HUDEP-2 (cell line): ENCODE measurements at regions not wholly inside any gene's neighbourhood (a gene's known extent, or its start where the extent isn't known, plus 50 kb on each side); places are given as distances from the start of the nearest gene placed in this dataset.
"Not testable (repeated sequence)": the region's sequence is repeated elsewhere in the genome, so short reads cannot be mapped to it uniquely, and the experiment has no call there.

Experiments used
- DNase-seq, 76 experiments: peaks; one replicate each; lab custom pipeline; 2025; ENCODE audit not compliant: unreplicated experiment in 76 of 76; lab: John Stamatoyannopoulos, UW

DNA sequence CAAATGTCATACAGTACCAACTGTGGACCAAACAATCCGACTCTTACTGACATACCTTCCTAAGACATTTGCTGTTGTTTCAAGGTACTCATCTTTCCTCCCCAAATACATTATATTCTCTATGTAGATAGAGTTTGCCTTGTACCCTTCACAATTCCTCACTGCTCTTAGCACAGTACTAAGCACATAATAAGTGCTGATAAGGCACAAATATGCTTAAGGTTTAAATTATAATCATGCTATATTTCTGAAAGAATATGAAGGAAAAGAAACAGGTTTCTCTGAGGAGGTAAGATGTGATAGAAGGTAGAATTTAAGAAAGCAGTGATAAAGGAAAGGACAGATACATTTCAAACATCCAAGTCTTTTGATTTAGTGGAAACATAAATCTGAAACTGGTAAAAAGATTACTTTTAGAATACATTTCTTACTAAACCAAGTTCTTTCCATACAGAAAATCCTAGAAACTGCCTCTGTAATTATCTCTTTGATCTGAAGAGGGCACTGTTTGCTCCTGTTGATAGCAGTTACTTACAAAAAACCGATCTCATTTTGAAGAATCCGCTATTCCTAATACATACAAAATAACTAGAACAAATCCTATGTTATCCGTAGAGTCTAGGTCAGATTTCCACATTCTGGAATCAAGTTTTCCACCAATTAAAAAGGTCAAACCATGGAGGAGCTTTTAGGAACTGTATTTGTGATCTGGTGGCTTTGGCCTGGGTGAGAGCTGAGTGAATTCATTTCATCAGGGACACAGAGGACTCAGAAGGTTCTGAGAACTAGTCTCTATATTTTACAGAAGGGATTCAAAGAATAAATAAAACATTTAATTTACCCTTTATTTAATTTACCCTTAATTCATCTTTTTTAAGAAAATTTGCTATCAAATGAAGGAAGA, 311.9 kb downstream of the DAD1 start:
- DNase-seq = peak in 2 of 76 experiments; percentile 2 to 13

DNA sequence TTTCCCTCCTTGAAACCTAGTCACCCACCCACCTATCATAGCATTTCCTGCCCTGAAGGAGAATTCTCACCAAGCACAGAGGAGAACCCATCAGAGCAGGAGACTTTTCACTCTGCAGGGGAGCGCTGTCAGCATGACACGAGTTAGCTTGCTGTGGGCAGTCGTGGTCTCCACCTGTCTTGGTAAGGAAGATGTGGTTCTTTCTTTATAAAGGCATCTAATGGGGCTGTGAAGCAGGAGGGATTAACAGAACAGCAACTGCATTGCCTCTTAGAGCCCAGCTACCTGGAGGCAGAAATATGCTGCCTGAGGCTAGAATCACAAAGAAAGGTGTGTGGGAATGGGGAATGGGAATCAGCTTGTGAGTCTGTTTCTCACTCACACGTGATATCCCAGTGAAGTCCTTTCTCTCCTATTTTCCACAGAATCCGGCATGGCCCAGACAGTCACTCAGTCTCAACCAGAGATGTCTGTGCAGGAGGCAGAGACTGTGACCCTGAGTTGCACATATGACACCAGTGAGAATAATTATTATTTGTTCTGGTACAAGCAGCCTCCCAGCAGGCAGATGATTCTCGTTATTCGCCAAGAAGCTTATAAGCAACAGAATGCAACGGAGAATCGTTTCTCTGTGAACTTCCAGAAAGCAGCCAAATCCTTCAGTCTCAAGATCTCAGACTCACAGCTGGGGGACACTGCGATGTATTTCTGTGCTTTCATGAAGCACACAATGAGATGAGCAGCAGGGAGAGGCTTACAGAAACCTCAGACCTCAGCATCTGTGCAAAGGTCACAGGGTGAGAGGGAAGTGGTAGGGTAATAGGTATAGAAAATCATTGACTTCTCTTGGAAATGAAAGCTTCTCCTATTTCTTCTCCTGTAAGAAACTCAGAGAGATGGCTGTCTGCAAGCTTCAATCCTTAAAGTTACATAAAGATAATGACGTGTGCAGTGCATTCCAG, 316.9 kb downstream of the DAD1 start:
- DNase-seq = no peak

DNA sequence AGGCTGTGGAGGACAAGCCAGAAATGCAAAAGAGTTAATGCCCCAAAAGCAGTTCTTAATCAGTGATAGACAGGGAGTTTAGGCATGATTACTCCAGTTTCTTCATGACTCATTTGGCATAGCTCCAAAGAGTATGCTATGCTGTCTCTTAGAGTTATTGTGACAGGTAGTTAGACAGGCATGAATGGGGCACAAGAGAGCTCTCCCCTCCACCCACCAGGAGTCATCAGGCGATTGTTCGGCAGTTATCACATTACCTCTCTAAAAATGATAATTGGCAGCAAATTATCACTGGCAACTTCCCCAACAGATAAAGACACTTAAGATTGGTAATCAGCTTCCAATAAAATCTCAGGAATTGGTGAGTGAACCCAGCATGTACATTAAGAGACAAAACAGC, 320.1 kb downstream of the DAD1 start:
- DNase-seq = peak in 26 of 76 experiments; percentile 2 to 65 (median 24)

DNA sequence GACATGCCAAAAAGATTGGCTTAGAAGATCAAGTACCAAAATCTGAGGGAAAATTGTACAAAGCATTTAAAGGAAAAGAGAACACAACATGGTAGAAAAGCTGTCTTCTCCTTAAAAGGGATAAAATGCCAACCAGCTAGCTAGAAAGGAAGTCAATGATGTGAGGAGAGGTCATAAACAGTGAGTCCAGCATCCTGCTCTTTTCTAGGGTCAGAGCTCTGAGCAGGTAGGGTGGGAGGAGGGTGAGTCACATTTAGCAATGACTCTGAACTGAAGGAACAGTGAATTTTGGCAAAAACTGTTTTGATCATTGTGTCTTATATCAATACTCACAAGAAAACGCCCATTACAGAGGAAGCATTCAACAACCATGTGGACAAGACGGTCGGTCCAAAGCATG, 322.3 kb downstream of the DAD1 start:
- no peak for DNase-seq

DNA sequence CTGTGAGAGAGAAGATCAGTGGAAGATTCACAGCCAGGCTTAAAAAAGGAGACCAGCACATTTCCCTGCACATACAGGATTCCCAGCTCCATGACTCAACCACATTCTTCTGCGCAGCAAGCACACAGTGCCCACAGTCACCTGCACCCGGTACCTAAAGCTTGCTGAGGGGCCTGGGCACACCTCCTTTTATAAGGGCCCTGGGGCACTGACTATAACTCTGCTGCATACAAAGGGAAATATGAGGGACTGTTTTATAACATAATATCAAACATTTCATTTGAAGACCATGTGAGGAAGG, 322.9 kb downstream of the DAD1 start:
- DNase-seq = no peak

DNA sequence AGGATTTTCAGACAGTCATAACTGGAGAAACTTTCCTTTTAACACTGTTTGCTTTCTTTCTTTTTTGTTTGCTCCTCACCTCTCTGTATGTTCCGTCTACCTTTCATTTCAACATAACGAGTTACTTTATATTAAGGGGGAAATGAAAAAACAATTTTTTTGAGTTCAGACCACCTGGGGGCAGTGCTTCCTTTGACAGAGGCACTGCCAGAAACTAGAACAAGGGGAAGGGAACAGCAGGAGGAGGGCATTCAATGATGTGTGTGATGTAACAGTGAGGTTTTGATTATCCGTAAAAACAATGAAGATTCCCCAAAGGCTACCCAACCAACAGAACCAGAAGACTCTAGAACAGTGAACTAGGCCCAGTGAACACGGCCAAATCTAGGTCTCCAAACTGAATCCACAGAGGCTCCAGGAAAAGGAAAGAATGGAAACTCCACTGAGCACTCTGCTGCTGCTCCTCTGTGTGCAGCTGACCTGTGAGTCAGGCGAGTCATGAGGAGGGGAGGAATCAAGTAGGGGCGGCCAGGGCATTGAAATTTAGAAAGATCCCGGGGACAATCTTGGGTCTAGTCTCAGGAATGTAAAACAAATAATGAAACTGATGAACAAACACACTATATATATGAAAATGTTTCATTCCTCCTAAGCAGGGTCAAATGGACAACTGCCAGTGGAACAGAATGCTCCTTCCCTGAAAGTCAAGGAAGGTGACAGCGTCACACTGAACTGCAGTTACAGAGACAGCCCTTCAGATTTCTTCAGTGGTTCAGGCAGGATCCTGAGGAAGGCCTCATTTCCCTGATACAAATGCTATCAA, 323.5 kb downstream of the DAD1 start:
- DNase-seq = peak in 1 of 76 experiments; percentile 1

DNA sequence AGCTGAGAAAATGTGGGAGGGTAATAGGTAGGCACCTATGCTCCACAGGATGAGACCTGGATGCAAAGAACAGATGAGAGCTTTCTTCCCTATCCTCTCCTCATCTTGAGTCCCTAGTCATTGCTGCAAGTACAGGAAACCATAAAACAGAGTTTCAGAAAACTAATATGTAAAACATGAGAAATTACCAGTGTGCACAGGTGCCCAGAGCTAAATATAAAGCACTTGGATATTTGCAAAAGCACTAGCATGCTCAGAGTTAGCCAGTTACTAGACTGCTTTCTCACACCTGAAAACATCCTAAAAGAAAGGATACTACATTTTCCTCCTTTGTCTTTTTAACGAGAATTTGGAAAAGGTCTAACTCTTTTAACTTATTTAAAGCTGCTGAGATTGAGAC, 324.3 kb downstream of the DAD1 start:
- no peak for DNase-seq

DNA sequence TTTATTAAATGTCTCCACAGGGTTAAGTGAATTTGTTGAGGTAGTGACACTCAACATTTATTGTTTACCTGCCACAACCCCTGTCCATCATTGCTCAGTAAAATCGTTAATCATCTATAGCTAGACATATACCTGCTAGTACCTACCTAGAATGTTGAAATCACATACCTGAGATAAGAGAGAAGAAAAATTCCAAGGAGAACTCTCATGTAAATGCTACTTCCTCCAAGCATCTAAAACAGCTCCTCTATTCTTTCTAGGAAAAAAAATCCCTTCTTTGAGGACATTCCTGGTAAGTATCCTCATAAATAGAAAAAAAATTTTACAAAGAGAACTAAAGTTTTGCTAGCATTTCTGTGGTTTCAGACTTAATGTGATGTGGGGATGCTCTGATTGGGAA, 325.1 kb downstream of the DAD1 start:
- DNase-seq = no peak

DNA sequence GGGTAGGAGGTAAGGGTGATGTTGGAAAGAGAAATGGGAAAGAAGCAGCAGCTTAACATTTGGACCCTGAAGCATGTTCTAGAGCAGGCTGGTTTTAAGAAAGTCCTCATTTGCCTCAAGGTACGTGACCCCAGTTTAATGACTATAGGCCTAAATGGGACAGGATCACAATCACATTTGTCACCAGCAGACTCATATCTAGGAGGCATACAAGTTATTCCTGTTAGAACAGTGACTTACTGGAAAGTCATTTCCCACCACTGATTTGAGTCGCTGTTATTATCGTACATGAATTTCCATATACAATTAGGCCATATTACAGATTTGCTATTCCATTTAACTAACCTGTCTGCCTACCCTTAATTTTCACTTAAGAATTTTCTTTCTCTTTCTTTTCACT, 326.1 kb downstream of the DAD1 start:
- DNase-seq = no peak

DNA sequence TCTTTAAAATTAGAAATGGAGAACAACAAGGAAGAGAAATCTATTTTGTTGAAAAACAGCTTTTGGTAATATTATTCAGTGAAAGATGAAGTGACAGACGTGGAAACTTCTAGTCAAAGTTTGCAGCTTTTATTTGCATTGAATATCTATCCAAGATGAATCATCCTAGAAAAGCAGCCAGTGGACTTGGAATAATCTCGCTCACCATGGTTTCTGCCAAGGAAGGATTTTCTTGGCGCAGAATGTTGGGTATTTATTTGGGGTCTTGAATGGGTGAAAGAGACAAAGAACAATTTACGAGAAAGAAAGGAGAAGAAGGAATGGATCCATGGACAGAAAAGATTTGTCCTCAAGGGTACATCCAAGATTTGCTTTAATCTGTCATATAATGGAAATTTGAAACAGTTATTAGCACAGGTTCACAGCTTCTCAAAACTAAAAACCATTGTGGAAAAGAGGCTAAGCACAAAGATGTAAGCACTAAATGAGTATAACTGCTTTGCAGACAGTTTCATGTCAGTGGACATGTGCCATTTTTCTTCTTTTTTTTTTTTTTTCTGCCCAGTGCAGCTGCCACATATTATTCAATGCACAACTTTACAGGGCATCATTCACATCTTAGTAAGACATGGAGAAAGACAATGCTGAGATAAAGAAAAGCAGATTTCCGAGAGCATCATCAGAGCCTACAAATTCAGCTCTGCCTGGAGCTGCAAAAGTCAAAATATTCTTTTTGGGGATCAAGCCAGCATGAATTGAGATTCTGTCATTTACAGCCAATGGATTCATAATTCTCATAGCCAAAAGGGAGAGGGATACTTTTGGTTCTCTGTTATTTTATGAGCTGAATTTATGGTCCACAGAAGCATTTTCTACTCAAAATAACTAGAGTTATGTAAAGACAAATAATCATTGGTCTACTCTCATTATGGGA, 333.7 kb downstream of the DAD1 start:
- DNase-seq = no peak

DNA sequence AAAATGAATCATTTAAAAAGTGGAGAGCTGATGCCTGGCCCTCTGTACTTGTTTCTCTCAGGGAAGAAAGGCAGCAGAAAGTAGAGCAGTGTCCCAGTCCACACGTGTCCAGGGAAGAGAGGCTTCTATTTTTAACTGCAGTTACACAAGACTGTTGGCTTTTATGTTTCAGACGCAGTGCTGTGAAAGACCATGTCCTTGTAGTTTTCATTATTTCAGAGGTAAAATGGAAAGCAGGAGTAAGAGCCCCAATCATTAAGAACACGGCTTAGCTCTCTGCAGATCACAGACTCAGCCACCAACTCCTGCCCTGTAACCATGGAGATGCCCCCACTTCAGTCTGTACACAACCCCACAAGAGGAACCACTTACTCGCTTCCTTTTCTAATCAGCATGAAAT, 336.3 kb downstream of the DAD1 start:
- no peak for DNase-seq

DNA sequence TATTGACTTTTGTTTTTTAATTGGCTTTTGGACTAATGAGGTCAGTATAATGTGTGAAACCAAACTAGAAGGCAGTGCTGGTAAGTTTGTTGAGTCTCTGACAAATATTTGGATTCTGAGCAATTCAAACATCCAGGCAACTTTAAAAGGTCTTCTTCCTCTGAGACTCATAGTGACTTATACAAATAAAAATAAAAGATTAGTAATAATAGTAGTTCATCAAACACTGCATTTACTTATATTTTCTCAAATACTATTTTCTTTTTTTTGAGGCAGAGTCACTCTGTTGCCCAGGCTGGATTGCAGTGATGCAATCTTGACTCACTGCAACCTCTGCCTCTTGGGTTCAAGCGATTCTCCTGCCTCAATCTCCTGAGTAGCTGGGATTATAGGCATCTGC, 337.9 kb downstream of the DAD1 start:
- no peak for DNase-seq

DNA sequence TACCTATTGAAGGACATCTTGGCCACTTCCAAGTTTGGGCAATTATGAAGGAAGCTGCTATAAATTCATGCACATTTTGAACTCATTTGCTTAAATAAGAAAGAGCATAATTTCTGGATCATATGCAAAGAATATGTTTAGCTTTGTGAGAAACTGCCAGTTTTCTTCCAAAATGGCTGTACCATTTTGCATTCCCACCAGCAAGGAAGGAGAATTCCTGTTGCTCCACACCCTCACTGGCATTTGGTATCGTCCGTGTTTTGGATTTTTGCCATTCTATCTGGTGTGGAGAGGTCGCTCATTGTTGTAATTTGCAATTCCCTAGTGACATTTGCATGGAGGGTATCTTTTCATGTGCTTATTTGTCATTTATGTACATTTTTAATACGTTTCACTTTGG, 339.3 kb downstream of the DAD1 start:
- no peak for DNase-seq

DNA sequence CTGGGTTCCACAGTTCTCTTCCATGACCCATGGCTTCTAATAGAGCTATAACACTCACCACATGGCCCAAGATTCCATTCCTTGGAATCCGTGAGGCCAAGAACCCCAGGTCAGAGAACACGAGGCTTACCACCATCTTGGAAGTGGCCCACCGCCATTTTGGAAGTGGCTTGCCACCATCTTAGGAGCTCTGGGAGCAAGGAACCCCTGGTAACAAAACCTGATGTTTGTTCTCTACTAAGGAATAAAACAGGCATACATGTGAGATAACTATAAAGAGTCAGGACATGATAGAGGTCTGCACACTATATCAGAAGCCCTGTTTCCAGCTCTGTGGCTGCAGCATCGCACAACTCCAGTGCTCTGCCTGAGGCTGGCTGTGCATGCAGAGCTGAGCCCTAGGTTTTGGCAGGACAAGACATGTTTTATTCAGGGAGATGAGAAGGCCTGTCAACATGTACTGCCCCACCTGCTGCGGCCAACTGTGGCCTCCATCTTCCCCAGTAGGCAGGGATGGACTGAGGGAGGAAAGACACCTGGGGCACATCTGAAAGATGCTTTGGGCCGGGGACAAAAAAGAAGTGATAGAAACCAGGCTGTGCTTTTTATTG, 344.9 kb downstream of the DAD1 start:
- DNase-seq = no peak

DNA sequence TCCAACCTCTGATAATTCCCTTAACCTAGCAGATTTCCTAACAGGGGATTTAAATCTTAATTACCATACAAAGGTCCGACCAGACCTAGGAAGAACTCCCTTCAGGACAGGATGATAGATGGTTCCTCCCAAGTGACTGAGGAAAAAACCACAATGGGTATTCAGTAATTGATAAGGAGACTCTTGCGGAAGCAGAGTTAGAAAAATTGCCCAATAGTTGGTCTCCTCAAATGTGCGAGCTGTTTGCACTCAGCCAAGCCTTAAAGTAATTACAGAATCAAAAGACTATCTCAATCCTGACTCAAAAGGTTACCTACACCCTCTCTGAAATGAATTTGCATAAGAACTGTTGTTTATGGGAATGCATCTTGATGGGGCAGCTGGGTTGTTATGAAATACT, 350.7 kb downstream of the DAD1 start:
- DNase-seq = not testable (repeated sequence)

DNA sequence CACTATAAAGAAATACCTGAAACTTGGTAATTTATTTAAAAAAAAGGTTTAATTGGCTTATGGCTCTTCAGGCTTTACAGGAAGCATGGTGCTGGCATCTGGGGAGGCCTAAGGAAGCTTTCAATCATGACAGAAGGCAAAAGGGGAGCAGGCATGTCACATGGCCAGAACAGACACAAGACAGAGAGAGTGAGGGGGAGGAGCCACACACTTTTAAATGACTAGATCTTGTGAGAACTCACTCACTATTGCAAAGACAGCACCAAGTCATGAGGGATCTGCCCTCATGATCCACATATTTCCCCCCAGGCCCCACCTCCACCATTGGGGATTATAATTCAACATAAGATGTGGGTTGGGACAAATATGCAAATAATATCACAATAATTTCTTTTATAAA, 355.6 kb downstream of the DAD1 start:
- DNase-seq = no peak

DNA sequence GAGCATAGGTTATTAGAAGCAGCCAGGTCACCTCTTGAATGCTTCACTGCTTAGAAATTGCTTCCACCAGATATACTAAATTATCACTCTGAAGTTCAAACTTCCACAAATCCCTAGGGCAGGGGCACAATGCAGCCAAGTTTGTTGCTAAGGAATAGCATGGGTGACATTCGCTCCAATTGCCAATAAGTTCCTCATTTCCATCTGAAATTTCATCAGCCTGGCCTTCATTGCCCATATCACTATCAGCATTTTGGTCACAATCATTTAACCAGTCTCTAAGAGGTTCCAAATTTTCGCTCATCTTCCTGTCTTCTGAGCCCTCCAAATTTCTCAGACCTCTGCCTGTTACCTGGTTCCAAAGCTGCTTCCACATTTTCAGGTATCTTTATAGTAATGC, 356.1 kb downstream of the DAD1 start:
- DNase-seq = no peak

DNA sequence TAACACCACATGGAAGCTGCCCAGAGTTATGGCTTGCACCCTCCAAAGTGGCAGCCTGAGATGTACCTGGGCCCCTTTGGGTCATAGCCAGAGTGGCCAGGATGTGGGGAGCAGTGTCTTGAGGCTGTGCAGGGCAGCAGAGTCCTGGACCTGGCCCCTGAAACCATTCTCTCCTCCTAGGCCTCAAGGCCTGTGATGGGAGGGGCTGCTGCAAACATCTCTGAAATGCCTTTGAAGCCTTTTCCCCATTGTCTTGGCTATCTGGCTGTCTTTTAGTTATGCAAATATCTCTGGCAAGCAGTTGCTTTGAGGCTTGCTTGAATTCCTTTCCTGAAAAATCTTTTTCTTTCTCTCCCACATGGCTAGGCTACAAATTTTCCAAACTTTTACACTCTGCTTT, 356.5 kb downstream of the DAD1 start:
- DNase-seq = no peak

DNA sequence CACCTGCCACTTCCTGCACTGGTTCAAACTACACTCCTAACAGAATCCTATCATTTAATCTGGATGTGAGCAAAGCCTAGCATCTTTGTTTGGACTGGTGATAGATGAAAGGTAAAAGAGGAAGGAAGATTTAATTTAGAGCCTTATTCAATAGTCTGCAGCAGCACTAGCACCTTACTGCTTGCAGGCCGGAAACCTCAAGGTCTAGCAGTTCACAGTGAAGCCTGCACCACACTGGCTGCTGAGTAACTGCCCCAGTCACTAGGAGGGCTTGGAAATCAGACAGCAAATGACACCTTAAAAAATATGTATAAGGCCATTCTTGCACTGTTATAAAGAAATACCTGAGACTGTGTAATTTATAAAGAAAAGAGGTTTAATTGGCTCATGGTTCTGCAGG, 358.0 kb downstream of the DAD1 start:
- DNase-seq = no peak
